ENCODE measurements at regions not wholly inside any gene's neighbourhood (a gene's known extent, or its start where the extent isn't known, plus 50 kb on each side); places are given as distances from the start of the nearest gene placed in this dataset.

DNA sequence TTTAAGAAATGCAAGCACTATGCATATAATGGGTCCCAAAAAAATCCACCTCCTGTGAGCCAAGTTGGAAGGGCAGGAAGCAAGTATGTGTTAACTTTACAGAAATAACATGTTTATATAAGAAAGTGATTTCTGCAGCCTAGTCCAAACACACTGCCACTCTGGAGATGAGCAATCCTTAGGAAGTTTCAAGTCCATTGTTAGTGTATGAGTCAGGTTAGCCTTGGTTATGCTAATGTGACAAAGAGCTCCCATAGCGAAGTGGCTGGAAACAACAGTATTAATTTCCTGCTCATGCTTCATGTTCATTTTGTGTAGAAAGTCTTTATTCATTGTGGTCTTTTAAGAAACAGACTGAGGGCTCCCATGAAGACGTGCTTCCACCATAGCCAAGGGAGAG lies 121.4 kb downstream of the TBXT start:
- DNase-seq (no peak), ATAC-seq (no peak)
- TF ChIP-seq, protein P1, sequence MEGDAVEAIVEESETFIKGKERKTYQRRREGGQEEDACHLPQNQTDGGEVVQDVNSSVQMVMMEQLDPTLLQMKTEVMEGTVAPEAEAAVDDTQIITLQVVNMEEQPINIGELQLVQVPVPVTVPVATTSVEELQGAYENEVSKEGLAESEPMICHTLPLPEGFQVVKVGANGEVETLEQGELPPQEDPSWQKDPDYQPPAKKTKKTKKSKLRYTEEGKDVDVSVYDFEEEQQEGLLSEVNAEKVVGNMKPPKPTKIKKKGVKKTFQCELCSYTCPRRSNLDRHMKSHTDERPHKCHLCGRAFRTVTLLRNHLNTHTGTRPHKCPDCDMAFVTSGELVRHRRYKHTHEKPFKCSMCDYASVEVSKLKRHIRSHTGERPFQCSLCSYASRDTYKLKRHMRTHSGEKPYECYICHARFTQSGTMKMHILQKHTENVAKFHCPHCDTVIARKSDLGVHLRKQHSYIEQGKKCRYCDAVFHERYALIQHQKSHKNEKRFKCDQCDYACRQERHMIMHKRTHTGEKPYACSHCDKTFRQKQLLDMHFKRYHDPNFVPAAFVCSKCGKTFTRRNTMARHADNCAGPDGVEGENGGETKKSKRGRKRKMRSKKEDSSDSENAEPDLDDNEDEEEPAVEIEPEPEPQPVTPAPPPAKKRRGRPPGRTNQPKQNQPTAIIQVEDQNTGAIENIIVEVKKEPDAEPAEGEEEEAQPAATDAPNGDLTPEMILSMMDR (IDR thresholded peaks at IDR 0.05), result no peak
- CTCF ChIA-PET, result no interaction called here
- intact Hi-C loops (cut with micrococcal nuclease), result no loop called here
- Mint-ChIP-seq H3K27ac (no peak overlapping the region), H3K36me3 (ENCODE audit: low read depth) (no peaks in the 10 kb centered on the region), H3K4me1 (ENCODE audit: low read depth) (no peaks in the 10 kb centered on the region), H3K9me3 (no peaks in the 10 kb centered on the region), H3K27me3 (peaks cover 3% of the 10 kb centered on the region), H3K4me3 (no peak overlapping the region)
- POLR2A ChIA-PET, result no interaction called here

DNA sequence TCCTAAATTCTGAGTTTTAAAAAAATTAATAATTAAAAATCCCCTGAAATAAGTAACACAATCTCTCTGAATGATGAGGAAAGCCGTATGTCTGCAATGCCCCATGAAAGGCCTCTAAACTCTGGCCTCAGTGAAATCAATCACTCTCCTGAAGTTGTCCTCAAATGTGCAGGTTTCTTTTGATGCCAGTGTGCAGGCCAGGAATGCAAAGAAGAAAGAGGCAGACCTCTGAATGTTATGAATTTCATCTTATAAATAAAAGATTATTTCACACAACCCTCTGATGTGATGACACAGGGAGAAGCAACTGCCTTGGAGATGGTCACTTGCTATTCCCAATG lies 121.8 kb downstream of the TBXT start:
- ATAC-seq (no peak), DNase-seq (no peak)
- Mint-ChIP-seq H3K9me3 (no peaks in the 10 kb centered on the region), H3K27ac (no peak overlapping the region), H3K36me3 (ENCODE audit: low read depth) (no peaks in the 10 kb centered on the region), H3K4me3 (no peak overlapping the region), H3K4me1 (ENCODE audit: low read depth) (no peaks in the 10 kb centered on the region), H3K27me3 (peaks cover 3% of the 10 kb centered on the region)
- ChIA-PET CTCF (no interaction called here), POLR2A (no interaction called here)
- TF ChIP-seq, protein P1 (IDR thresholded peaks at IDR 0.05), result no peak
- intact Hi-C loops (cut with micrococcal nuclease), result no loop called here

DNA sequence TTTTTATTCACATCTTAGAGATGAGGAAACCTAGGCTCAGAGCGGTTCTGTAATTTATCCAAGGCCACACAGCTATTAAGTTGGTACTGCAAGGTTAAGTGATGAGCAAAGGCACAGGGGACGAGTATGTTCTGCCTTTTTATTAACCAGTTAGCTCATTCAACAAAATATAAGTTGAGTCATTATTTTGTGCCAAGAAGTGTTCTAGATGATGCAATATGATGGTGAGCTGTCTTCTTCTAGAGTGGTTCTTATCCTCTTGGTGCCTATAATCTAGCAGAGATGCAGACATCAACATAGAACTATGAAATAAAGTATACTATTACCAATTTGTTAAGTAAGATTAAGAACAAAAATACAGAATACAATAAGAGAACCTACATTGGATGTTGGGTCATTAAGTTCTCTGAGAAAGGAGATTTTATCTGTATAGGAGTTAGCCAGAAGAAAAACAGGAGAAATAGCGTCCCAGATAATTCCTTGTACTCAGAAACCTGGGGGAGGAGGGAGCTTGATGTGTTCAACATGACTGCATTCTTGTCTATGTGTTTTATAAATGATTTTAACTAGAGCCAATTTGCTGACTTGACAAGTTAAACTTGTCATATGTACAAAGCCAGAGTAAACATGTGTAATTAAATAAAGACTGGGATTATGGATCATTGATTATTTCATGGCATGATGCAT lies 122.3 kb downstream of the TBXT start:
- H3K27ac Mint-ChIP-seq, result no peak overlapping the region
- ATAC-seq (no peak), DNase-seq (no peak)
- ChIA-PET POLR2A (interaction anchor here (0.5 kb wide), 1 partner anchor 853 kb away, joined by 3 read pairs; no protein-coding TSS in a partner anchor), CTCF (no interaction called here)
- intact Hi-C loops (cut with micrococcal nuclease), result no loop called here
- H3K4me3 Mint-ChIP-seq, result no peak overlapping the region
- H3K36me3 Mint-ChIP-seq (ENCODE audit: low read depth), result no peaks in the 10 kb centered on the region
- peaks cover 3% of the 10 kb centered on the region for H3K27me3 Mint-ChIP-seq
- TF ChIP-seq, protein P1 (IDR thresholded peaks at IDR 0.05), result no peak
- H3K9me3 Mint-ChIP-seq, result no peaks in the 10 kb centered on the region
- no peaks in the 10 kb centered on the region for H3K4me1 Mint-ChIP-seq (ENCODE audit: low read depth)

DNA sequence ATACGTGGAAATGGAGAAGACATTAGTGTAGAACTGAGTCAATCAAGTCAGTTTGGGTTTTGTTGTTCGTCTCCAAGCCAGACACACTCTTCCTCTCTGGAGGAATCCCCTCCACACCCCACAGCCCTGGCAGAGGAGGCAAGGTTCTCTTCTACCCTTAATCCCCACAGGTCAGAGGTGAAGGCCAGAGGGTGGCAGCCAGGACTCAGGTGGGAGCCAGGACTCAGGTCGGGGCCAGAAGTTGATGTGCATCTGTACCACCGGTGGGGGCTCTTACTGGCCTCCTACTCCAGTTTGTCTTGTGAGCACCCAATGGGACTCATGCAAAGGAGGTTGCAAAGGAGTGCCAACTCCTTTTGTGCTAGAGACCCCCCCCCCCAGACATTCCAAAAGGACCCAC lies 126.4 kb downstream of the TBXT start:
- Mint-ChIP-seq H3K36me3 (ENCODE audit: low read depth) (no peaks in the 10 kb centered on the region), H3K27me3 (peaks cover 6% of the 10 kb centered on the region), H3K4me3 (no peak overlapping the region), H3K4me1 (ENCODE audit: low read depth) (no peaks in the 10 kb centered on the region), H3K9me3 (peaks cover 13% of the 10 kb centered on the region), H3K27ac (no peak overlapping the region)
- TF ChIP-seq, protein P1 (IDR thresholded peaks at IDR 0.05), result no peak
- ATAC-seq (no peak), DNase-seq (no peak)
- intact Hi-C loops (cut with micrococcal nuclease), result no loop called here
- ChIA-PET POLR2A (no interaction called here), CTCF (no interaction called here)

DNA sequence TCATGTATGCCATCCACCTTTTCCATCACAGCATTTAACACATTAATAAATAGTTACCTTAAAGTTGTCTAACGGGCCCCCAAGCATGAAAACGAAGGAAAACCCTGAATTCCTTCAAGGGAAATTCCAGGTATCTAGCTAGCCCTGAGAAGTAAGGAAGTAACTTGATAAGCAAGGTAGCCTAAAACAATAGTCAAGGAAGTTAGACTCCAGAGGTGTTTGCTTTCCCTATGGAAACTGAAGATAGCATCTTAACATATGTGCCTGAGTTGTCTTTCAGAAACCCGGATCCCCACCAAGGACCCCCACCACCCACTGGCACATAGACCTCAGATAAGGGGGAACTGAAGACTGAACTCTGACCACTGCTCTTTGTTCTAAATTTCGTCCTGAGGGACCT lies 127.4 kb downstream of the TBXT start:
- intact Hi-C loops (cut with micrococcal nuclease), result no loop called here
- no peaks in the 10 kb centered on the region for H3K4me1 Mint-ChIP-seq (ENCODE audit: low read depth)
- POLR2A ChIA-PET, result no interaction called here
- CTCF ChIA-PET, result no interaction called here
- DNase-seq (no peak), ATAC-seq (no peak)
- no peak overlapping the region for H3K4me3 Mint-ChIP-seq
- TF ChIP-seq, protein P1 (IDR thresholded peaks at IDR 0.05), result no peak
- peaks cover 6% of the 10 kb centered on the region for H3K27me3 Mint-ChIP-seq
- H3K27ac Mint-ChIP-seq, result no peak overlapping the region
- H3K9me3 Mint-ChIP-seq, result peaks cover 13% of the 10 kb centered on the region
- H3K36me3 Mint-ChIP-seq (ENCODE audit: low read depth), result no peaks in the 10 kb centered on the region

All from activated CD8-positive, alpha-beta T cell treated with anti-CD3 and anti-CD28 coated beads for 36 hours (primary cell).